Panc1 (cell line): ENCODE measurements at regions not wholly inside any gene's neighbourhood (a gene's known extent, or its start where the extent isn't known, plus 50 kb on each side); places are given as distances from the start of the nearest gene placed in this dataset.

Experiments used
- ATAC-seq: fragments of 200-7000 bp; cut with Tn5 transposase; 2 replicates; pipeline ENCODE4 v1.9.1; 2020; ENCODE audit warnings: mild to moderate bottlenecking, moderate library complexity
- BruUV-seq: library from RNA; stranded (reverse); fragments of 400-500 nt; replicated peaks from 2 replicates; lab custom pipeline; 2021; lab: Mats Ljungman, UMichigan
- CTCF ChIA-PET: fragments of 300-600 bp; sonication (Branson Sonifier 250); formaldehyde crosslinking; loops from one replicate; lab custom pipeline; 2022; ENCODE audit warnings: antibody characterized with exemption; lab: Charles Lee
- POLR2A ChIA-PET: fragments of 300-600 bp; sonication (Branson Sonifier 250); formaldehyde crosslinking; loops from one replicate; lab custom pipeline; 2022; ENCODE audit warnings: antibody characterized with exemption; lab: Charles Lee
- DNase-seq: peaks from one replicate; pipeline ENCODE4 v3.0.0-alpha.2; 2010; ENCODE audit warnings: low read depth, low spot score
- H3K27ac ChIP-seq: 2 replicates; pipeline ENCODE4 v1.5.1; 2011; ENCODE audit warnings: mild to moderate bottlenecking, low read length, inconsistent platforms
- H3K27me3 ChIP-seq: fragments of 200-500 bp; sonication (Bioruptor generic); 2 replicates; pipeline ENCODE4 v1.6.0; 2014; ENCODE audit warnings: low read length, inconsistent platforms; ENCODE audit not compliant: control insufficient read depth, insufficient read depth
- H3K36me3 ChIP-seq: fragments of 200-500 bp; sonication (Bioruptor generic); 2 replicates; pipeline ENCODE4 v1.5.1; 2014; ENCODE audit warnings: inconsistent platforms, mild to moderate bottlenecking, low read length, moderate library complexity; ENCODE audit not compliant: control insufficient read depth, insufficient read depth
- H3K4me1 ChIP-seq: 2 replicates; pipeline ENCODE4 v1.5.1; 2011; ENCODE audit warnings: inconsistent platforms, mild to moderate bottlenecking, low read length, moderate library complexity; ENCODE audit not compliant: control insufficient read depth, insufficient read depth
- H3K4me3 ChIP-seq, 2 experiments: 2 replicates each; pipeline ENCODE4 v1.5.1; 2011 to 2012; ENCODE audit warnings: low read depth in 2 of 2, low read length in 2 of 2, mild to moderate bottlenecking in 2 of 2, inconsistent platforms in 1 of 2, moderate library complexity in 1 of 2
- H3K9me3 ChIP-seq: fragments of 200-500 bp; sonication (Bioruptor generic); 2 replicates; pipeline ENCODE4 v1.5.1; 2014; ENCODE audit warnings: low read depth, mild to moderate bottlenecking, inconsistent platforms, low read length, moderate library complexity; ENCODE audit not compliant: control insufficient read depth, insufficient read depth
- POLR2AphosphoS5 ChIP-seq: IDR thresholded peaks from 2 replicates; pipeline ENCODE4 v1.6.1; 2012; ENCODE audit warnings: mild to moderate bottlenecking, low read depth, low read length, moderate library complexity
- SIN3A ChIP-seq: IDR thresholded peaks from 2 replicates; pipeline ENCODE4 v1.6.1; 2012; ENCODE audit warnings: low read depth, mild to moderate bottlenecking, low read length, moderate library complexity, borderline replicate concordance; ENCODE audit not compliant: insufficient read depth
- TCF7L2 ChIP-seq: IDR thresholded peaks from 2 replicates; pipeline ENCODE4 v1.6.1; 2011; ENCODE audit warnings: mild to moderate bottlenecking, low read depth, low read length, inconsistent platforms
- in situ Hi-C: cut with HindIII; loops from 2 replicates; pipeline ENCODE4 v1.10.0; 2016; ENCODE audit warnings: low sequenced_read_pairs, low pct_unique_long_range_greater_than_20kb
- intact Hi-C: fragments of 100-400 bp; cut with micrococcal nuclease; formaldehyde crosslinking; loops from one replicate; pipeline ENCODE4 v1.10.0; 2022; ENCODE audit not compliant: unreplicated experiment
- TF ChIP-seq, protein P1 (sequence below), 2 experiments: IDR thresholded peaks; 2 replicates each; pipeline ENCODE4 v1.6.1; 2011 to 2012; ENCODE audit warnings: low read depth in 2 of 2, control low read depth in 1 of 2, low read length in 1 of 2, mild to moderate bottlenecking in 1 of 2, moderate library complexity in 1 of 2; ENCODE audit not compliant: insufficient read depth in 1 of 2
- TF ChIP-seq, protein P2 (sequence below): fragments of 450-650 bp; IDR thresholded peaks from 2 replicates; pipeline ENCODE4 v1.5.1; 2017; ENCODE audit warnings: mild to moderate bottlenecking

DNA sequence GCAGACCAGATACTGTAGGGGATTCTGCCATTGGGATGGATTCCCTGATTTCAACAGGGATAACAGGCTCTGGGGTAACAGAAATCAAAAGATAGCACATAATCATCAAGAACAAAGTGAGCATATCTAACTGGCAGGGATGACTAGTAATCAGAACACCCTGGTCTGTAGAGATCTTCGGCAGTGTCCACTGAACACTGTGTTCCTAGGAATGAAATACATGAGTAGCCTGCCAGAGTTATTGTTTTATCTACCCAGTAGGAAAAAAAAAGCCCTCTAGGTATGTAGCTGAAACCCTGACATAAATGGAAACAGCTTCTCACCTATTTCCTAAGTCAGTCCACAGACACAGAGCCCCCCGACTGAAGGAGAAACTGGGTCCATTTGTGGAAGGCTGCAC is 340.3 kb upstream of the ZNF385D start:
- Histone ChIP-seq H3K36me3 (no peaks in the 10 kb centered on the region), H3K9me3 (no peaks in the 10 kb centered on the region), H3K4me3 (no peak overlapping the region), H3K27ac (no peak overlapping the region), H3K4me1 (no peaks in the 10 kb centered on the region), H3K27me3 (no peaks in the 10 kb centered on the region)
- intact Hi-C loops: no loop called here
- ATAC-seq (no peak), DNase-seq (no peak)
- in situ Hi-C loops: no loop called here
- POLR2A ChIA-PET: no interaction called here
- TF ChIP-seq SIN3A (no peak), POLR2AphosphoS5 (no peak), TCF7L2 (no peak)
- TF ChIP-seq, protein P1, sequence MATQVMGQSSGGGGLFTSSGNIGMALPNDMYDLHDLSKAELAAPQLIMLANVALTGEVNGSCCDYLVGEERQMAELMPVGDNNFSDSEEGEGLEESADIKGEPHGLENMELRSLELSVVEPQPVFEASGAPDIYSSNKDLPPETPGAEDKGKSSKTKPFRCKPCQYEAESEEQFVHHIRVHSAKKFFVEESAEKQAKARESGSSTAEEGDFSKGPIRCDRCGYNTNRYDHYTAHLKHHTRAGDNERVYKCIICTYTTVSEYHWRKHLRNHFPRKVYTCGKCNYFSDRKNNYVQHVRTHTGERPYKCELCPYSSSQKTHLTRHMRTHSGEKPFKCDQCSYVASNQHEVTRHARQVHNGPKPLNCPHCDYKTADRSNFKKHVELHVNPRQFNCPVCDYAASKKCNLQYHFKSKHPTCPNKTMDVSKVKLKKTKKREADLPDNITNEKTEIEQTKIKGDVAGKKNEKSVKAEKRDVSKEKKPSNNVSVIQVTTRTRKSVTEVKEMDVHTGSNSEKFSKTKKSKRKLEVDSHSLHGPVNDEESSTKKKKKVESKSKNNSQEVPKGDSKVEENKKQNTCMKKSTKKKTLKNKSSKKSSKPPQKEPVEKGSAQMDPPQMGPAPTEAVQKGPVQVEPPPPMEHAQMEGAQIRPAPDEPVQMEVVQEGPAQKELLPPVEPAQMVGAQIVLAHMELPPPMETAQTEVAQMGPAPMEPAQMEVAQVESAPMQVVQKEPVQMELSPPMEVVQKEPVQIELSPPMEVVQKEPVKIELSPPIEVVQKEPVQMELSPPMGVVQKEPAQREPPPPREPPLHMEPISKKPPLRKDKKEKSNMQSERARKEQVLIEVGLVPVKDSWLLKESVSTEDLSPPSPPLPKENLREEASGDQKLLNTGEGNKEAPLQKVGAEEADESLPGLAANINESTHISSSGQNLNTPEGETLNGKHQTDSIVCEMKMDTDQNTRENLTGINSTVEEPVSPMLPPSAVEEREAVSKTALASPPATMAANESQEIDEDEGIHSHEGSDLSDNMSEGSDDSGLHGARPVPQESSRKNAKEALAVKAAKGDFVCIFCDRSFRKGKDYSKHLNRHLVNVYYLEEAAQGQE (IDR thresholded peaks at IDR 0.05; ENCODE audit: insufficient read depth in 1 of 2, low read depth in 2 of 2, low read length in 1 of 2): no peak
- TF ChIP-seq, protein P2, sequence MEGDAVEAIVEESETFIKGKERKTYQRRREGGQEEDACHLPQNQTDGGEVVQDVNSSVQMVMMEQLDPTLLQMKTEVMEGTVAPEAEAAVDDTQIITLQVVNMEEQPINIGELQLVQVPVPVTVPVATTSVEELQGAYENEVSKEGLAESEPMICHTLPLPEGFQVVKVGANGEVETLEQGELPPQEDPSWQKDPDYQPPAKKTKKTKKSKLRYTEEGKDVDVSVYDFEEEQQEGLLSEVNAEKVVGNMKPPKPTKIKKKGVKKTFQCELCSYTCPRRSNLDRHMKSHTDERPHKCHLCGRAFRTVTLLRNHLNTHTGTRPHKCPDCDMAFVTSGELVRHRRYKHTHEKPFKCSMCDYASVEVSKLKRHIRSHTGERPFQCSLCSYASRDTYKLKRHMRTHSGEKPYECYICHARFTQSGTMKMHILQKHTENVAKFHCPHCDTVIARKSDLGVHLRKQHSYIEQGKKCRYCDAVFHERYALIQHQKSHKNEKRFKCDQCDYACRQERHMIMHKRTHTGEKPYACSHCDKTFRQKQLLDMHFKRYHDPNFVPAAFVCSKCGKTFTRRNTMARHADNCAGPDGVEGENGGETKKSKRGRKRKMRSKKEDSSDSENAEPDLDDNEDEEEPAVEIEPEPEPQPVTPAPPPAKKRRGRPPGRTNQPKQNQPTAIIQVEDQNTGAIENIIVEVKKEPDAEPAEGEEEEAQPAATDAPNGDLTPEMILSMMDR: no peak
- CTCF ChIA-PET: no interaction called here
- BruUV-seq: no TSS peak

DNA sequence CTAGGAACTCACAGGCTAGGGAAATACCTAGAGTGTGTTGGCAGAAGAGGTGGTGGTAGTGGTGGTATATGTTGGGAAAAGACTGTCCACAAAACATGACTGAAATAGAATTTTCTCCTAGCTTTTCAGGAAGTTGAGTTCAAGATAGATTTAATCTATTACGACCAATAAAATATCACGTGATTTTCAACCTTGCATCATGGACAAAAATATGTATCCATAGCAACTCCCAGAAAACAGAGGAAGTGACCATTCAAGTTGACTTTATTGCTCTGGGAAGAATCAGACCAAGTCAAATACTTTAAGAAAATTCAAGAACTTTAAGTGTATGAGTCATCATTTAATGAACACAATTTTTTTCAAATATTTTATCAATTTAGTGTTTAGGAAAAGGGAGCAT is 347.0 kb upstream of the ZNF385D start:
- in situ Hi-C loops: no loop called here
- TF ChIP-seq TCF7L2 (no peak), SIN3A (no peak), POLR2AphosphoS5 (no peak)
- TF ChIP-seq, protein P2: no peak
- TF ChIP-seq, protein P1 (IDR thresholded peaks at IDR 0.05; ENCODE audit: insufficient read depth in 1 of 2, low read depth in 2 of 2, low read length in 1 of 2): no peak
- no peaks in the 10 kb centered on the region for H3K9me3 ChIP-seq
- no peaks in the 10 kb centered on the region for H3K4me1 ChIP-seq
- no peak for ATAC-seq
- intact Hi-C loops: no loop called here
- CTCF ChIA-PET: no interaction called here
- BruUV-seq: no TSS peak
- POLR2A ChIA-PET: no interaction called here
- DNase-seq: no peak
- H3K36me3 ChIP-seq: no peaks in the 10 kb centered on the region
- H3K27me3 ChIP-seq: no peaks in the 10 kb centered on the region
- no peak overlapping the region for H3K4me3 ChIP-seq
- H3K27ac ChIP-seq: no peak overlapping the region
